HG03025 (cell line): ENCODE measurements at regions not wholly inside any gene's neighbourhood (a gene's known extent, or its start where the extent isn't known, plus 50 kb on each side); places are given as distances from the start of the nearest gene placed in this dataset.
"Not testable (repeated sequence)": the region's sequence is repeated elsewhere in the genome, so short reads cannot be mapped to it uniquely, and the experiment has no call there.

ENCODE experiments used
- ATAC-seq: cut with Tn5 transposase; IDR thresholded peaks from one replicate; pipeline ENCODE4 v1.9.1; 2021; ENCODE audit warnings: mild to moderate bottlenecking, moderate library complexity; ENCODE audit not compliant: unreplicated experiment, low FRiP score

DNA sequence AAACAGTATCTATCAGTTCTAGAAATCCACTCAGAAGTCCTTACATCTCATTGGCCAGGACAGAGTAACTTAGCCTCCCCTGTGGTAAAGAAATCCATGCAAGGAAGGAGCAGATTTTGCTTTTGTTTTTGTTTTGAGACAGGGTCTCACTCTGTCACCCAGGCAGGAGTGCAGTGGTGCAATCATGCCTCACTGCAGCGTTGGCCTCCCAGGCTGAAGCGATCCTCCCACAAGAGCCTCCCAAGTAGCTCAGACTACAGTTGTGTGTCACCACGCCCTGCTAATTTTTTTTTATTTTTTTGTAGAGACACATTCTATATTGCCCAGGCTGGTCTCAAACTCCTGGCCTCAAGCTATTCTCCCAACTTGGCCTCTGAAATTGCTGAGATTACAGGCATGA is 185.1 kb downstream of the NRP2 start:
- ATAC-seq, result no peak

DNA sequence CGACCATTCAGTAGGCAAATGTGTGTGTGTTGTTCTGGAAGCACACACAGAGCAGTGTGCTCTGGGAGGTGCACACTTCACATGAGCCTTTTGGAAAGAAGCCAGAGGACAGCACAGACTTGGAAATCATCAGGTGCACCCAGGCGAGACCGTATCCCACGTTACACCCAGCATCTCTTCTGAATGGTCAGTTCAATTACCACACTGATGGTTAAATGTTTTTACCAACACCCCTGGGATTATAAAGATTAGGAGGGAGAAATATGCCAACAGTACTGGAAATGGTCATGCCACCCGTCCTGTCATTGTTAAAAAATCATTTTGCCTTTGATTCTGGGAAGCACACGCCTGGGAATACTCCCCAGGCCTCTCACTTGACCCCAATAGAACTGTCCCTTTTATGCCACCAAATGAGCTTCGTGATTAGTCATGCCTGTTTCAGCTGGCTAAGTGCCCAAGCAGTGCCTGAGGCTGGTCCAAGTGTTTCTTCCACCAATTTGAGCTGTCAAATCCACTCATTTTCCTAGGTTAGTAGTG is 183.7 kb downstream of the NRP2 start:
- no peak for ATAC-seq

DNA sequence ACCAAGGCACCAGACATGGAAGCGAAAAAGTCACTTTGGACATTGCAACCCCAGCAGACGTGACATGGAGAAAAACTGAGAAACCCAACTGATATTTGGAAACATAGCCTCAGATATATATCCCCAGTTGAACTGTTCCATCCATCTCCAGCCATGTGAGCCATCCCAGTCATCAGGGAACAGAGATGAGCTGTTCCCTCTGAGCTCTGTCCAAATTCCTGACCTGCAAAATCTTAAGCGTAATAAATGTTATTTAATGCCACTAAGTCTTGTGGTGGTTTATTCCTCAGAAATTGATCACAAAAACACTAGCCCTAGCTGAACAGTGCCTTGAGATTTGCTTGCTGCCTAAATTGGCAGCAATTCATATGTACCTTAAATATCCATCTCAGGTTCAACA is 182.8 kb downstream of the NRP2 start:
- ATAC-seq, result no peak

DNA sequence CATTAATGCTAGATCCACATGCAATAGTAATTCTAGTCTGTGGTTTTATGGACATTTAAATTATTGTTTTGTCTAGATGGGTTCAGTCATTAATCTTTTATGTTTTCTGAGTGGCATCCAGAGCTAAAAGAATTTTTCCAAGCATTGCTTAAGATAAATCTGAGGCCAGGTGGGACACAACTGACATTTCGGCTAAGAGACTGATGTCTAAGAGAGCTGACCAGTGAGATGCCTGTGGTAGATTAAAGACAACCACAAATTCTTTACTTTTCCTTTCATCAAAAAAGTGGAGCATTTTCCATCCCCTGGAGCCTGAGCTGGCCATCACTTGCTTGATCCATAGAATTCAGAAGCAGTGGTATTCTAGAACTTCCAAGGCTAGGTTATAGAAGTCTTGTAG is 182.2 kb downstream of the NRP2 start:
- no peak for ATAC-seq

DNA sequence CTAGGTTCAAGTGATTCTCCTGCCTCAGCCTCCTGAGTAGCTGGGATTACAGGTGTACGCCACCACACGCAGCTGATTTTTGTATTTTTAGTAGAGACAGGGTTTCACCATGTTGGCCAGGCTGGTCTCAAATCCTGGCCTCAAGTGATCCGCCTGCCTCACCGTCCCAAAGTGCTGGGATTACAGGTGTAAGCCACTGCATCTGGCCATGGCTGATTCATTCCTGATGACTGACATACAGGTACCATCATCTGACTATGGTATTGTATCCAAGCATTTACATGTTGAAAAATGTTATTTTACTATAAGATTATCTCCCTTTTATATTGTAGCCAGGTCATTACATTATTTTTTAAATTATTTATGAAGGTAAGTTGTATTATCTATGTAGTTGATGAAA is 180.5 kb downstream of the NRP2 start:
- ATAC-seq, result not testable (repeated sequence)

DNA sequence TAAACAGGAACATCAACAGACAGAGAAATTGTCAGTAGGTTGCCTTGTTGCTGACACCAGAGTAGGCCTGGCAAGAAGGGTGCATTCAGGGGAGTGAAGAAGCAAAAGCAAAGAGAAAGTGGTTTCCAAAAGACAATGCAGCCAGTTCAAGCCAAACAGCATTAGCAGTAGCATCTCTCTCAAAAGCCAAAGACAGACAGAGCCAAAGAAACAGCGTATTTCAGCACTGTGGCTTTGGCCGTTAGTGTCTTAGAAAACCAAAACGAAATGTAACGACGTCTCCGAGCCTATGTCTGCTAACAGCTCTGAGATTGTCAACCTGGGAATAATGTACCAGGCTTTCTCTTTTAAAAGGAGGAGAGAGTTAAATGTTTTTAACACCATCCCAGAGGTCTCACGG is 178.6 kb downstream of the NRP2 start:
- ATAC-seq, result no peak

DNA sequence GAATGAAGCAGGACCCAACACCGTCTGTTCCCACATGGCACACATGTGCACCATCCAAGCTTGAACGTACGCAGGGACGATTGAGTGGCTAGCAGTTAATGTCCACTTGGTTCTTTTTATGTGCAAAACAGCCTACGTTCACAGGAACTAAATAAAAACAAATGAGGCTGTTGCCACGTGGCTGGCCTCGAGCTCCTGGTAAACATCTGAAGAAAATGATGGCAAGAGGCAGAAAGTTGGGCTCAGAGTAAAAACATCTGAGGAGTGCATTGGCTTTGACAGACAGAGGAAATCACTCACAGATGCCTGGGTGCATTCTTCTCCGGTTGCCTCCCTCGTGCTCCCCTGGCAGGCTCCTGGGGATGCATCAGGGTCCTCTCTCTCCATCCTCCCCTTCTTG is 177.9 kb downstream of the NRP2 start:
- ATAC-seq, result no peak

DNA sequence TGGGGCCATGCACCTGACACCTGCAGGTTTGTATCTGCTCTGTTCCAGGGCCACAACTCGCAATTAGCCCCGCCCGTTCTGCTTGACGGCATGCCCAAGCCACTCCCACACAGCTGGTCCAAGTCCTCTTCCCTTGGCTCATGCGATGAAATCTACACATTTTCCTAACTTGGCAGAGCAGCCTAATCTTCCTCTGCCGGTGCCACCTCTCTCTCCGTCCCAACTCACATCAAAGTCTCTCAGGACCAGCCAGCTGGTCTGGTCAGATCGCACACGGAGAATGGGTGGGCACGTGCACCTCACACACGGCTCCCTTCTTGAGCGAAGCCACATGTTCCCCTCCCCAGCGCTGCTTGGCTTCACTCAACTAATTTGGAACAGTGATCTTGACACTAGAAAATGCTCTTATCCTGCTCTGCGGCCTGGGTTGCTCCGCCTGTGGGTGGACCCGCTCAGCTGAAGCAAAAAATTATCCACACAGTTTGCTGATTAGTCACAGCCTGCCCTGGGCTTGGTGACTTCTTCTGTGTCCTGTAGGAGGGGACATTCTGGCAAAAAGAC is 176.7 kb downstream of the NRP2 start:
- no peak for ATAC-seq

DNA sequence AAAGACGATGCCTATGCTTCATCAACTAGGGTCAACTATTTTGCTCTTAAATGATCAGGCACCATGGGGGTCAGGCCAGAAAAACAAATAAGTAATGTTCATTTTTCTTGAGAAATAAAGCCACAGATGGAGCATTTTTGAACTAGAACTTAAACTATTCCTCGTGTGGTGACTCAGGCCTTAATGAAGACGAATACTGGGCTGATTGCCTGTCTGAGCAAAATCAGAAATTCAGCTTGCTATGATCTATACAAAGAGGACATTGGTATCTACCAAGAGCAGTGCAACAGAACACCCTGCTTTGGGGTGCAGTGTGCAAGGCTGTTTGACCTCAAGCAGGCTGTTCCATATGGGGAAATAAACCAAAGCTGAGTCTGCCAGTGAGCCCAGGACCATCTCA is 176.0 kb downstream of the NRP2 start:
- ATAC-seq, result no peak

DNA sequence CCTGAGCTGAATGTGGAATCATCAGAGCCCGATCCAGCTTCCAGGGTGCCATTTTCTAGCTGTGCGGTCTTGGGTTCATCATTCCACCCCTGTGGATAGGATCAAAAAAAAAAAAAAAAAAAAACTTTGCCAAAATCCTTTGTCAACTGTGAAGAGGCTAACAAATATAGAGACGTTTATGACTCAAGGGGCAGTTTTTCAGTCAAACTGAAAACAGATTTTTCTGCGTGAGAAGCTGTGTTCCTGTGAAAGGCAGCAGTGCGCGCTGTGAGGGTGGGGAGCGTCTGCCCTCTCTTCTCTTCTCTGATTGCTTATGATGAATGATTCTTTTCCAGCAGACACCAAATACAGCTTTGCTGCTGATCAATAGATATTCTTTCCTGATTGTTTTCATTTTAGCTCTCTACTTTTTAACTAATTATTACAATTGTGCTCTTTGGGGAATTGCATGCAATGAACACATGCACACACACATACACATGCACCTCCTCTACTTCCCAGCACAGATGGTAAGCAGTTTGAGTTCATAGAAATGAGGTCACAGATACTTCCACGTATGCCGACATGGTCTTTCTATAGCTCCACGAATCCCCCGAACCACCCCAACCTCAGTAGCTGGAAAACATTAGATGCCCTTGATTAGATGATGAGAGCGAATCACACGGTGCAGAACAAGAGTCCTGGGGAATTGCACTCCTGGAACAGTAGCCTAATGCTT is 175.4 kb downstream of the NRP2 start:
- no peak for ATAC-seq

DNA sequence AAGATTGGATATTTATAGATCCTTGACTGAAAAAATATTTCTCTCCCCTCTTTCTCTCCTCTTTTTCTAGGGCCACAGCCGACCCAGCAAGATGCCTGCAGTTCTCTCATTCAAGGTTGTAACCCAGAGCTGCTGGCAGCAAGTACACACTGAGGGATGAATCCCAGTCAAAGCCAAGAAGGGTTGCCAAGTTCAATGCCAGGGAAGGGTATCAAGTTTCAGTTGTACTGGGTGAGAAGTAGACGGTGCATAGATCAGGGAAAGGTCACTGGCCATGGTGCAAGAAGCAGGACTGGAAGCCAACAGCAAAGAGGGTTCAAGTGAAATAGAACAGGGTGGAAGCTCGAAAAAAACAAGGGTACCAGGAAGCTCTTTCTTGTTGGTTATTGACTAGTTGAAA is 170.2 kb downstream of the NRP2 start:
- ATAC-seq, result no peak

DNA sequence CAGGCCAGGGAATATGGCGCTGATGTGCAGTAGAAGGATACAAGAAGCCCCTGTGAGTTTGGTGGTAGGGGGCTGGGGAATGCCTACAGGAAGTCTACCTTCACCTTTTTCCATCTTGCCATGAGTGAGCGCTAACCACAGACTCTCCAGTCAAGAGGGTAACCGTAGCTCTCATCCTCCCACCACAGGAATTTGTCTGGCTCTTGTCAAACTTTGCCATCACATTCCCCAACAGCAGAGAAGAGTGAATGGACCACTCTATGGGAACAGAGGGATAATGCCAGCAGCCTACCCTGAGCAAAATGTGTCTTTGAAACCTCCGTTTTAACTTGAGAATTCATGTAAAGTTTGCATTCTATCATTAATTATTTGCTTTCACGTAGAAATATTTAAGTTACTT is 168.3 kb downstream of the NRP2 start:
- ATAC-seq, result no peak

DNA sequence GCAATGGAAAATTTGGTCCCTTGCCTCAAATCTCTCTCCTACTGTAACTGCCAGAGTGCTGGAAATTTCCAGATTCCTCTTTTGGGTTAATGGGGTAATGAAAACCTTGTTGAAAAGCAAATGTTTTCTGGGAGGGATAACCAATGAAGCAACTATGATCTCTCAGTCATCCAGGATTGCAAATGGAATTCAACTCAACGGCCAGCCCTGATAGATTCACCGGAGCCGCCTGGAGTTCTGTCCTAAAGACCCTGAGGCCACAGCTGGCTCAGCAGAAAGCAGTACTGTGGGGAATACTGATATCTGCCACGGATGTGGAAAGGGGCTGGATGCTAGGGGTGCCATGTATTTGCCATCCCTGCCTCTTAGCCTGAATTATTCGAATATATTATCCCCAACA is 167.8 kb downstream of the NRP2 start:
- no peak for ATAC-seq

DNA sequence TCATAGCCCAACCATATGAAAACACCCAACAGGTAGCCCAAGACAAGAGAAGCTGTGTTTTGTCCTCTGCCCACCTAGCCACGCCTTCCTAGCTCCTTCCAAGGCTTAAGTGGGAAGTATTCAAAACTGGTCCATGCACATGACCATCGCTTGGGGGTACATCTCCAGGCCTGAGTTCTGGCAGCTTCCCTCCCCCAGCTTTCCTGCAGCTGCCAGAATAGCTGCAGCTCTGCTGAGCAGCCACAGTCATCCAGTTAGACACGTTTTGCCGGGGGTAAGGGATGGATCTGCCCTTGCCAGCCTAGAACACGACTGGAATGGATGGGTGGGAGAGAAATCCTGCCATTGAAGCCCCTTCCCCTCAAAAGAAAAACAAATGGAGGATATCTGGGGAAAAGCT is 166.8 kb downstream of the NRP2 start:
- no peak for ATAC-seq

DNA sequence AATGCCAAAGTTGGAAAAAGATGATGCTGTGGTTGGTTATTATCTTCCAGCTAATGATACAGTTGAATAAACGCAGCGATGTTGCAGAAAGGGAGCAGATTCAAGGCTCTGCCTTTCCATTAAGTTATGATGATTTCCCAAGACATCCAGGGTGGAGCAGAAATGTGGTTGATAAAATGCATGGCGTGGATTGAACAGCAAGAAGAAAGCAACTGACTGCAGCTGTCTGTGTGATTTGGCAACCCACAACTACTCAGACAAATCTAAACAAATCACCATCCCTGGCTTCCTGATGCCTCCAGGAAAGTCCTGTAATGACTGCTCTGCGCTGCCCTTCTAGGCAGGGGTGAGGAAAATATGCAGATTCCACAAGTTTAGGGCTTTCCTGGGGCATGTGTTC is 166.3 kb downstream of the NRP2 start:
- no peak for ATAC-seq
